A549 (cell line): ENCODE measurements at regions not wholly inside any gene's neighbourhood (a gene's known extent, or its start where the extent isn't known, plus 50 kb on each side); places are given as distances from the start of the nearest gene placed in this dataset.

Experiments
- ATAC-seq, 2 experiments: fragments of 200-7000 bp in 1 of 2; fragments of >200 bp in 1 of 2; cut with Nextera tagmentation in 1 of 2; cut with Tn5 transposase in 1 of 2; 3 replicates each; pipeline versions ENCODE4 v1.8.0 to v1.9.1; 2018 to 2020; ENCODE audit warnings: mild to moderate bottlenecking in 1 of 2, moderate library complexity in 1 of 2
- CTCF ChIA-PET: fragments of 300-600 bp; sonication (Branson Sonifier 250); formaldehyde crosslinking; extraction: SDS; loops from one replicate; lab custom pipeline; 2021; ENCODE audit warnings: antibody characterized with exemption, inconsistent platforms; lab: Yijun Ruan, JAX
- POLR2A ChIA-PET: fragments of 350-600 bp; formaldehyde crosslinking; extraction: SDS; loops from one replicate; lab custom pipeline; 2021; ENCODE audit warnings: antibody characterized with exemption, inconsistent platforms; lab: Yijun Ruan, JAX
- DNase-seq, 2 experiments: peaks; one replicate each; pipeline versions ENCODE4 v3.0.0 to v3.0.0-alpha.2; 2011 to 2016; ENCODE audit warnings: low read depth in 1 of 2, low spot score in 1 of 2
- FAIRE-seq: peaks from 2 replicates; lab custom pipeline; 2011; peaks lifted over from hg19 to GRCh38; lab: Jason Lieb, UNC
- H3K27ac ChIP-seq, 2 experiments: fragments of >200 bp; sonication (Bioruptor Twin); formaldehyde crosslinking; 3 replicates each; pipeline ENCODE4 v1.5.1; 2016 to 2017
- H3K4me1 ChIP-seq: fragments of >200 bp; sonication (Bioruptor Twin); formaldehyde crosslinking; 3 replicates; pipeline ENCODE4 v1.6.1; 2016
- H3K4me2 ChIP-seq: fragments of >200 bp; sonication (Bioruptor Twin); formaldehyde crosslinking; 3 replicates; pipeline ENCODE4 v1.6.1; 2016
- H3K4me3 ChIP-seq: fragments of >200 bp; sonication (Bioruptor Twin); formaldehyde crosslinking; 3 replicates; pipeline ENCODE4 v1.5.1; 2016
- H3K9me3 ChIP-seq: fragments of >200 bp; sonication (Bioruptor Twin); formaldehyde crosslinking; 3 replicates; pipeline ENCODE4 v1.6.1; 2016
- CEBPB ChIP-seq, 2 experiments: fragments of >200 bp in 1 of 2; sonication (Bioruptor Twin) in 1 of 2; formaldehyde crosslinking in 1 of 2; IDR thresholded peaks; 2 replicates each; pipeline ENCODE4 v1.6.1; 2012 to 2016
- CHD2 ChIP-seq: fragments of 150-350 bp; IDR thresholded peaks from 2 replicates; pipeline ENCODE4 v1.6.1; 2014; ENCODE audit warnings: low read length; ENCODE audit not compliant: partially characterized antibody
- CHD4 ChIP-seq: fragments of 200-600 bp; sonication (generic); IDR thresholded peaks from 2 replicates; pipeline ENCODE4 v1.6.1; 2016; ENCODE audit warnings: antibody characterized with exemption, mild to moderate bottlenecking, borderline replicate concordance
- EHF ChIP-seq: fragments of 250-450 bp; sonication (Bioruptor Pico); IDR thresholded peaks from 2 replicates; pipeline ENCODE4 v1.5.0; 2020; ENCODE audit warnings: mild to moderate bottlenecking
- ESRRA ChIP-seq: fragments of 150-350 bp; IDR thresholded peaks from 2 replicates; pipeline ENCODE4 v1.6.1; 2014; ENCODE audit warnings: mild to moderate bottlenecking, low read length, borderline replicate concordance
- FOSB ChIP-seq: fragments of 250-450 bp; sonication (Bioruptor Pico); IDR thresholded peaks from 2 replicates; pipeline ENCODE4 v1.5.0; 2020; ENCODE audit warnings: mild to moderate bottlenecking, moderate library complexity
- HDAC2 ChIP-seq: fragments of 200-600 bp; sonication (generic); IDR thresholded peaks from 2 replicates; pipeline ENCODE4 v1.6.1; 2016
- JUN ChIP-seq, 2 experiments: fragments of >200 bp; sonication (Bioruptor Twin); formaldehyde crosslinking; IDR thresholded peaks; 2 replicates in 1 of 2; 3 replicates in 1 of 2; pipeline ENCODE4 v1.6.1; 2016 to 2017
- KDM1A ChIP-seq: fragments of 200-600 bp; sonication (generic); IDR thresholded peaks from 2 replicates; pipeline ENCODE4 v1.6.1; 2016; ENCODE audit warnings: low read depth, mild to moderate bottlenecking
- MAFK ChIP-seq: fragments of 450-650 bp; IDR thresholded peaks from 2 replicates; pipeline ENCODE4 v1.6.1; 2014; ENCODE audit not compliant: partially characterized antibody
- MAX ChIP-seq: IDR thresholded peaks from 2 replicates; pipeline ENCODE4 v1.6.1; 2012
- MAZ ChIP-seq: fragments of 150-350 bp; IDR thresholded peaks from 2 replicates; pipeline ENCODE4 v1.6.1; 2014; ENCODE audit warnings: antibody characterized with exemption, low read depth, low read length, borderline replicate concordance
- NFE2L2 ChIP-seq: fragments of 150-350 bp; conservative IDR thresholded peaks from 2 replicates; pipeline ENCODE4 v1.6.1; 2014; ENCODE audit warnings: low read length
- NPAS2 ChIP-seq: fragments of 250-450 bp; sonication (Bioruptor Pico); IDR thresholded peaks from 2 replicates; pipeline ENCODE4 v1.8.0; 2022; ENCODE audit warnings: mild to moderate bottlenecking, moderate library complexity, borderline replicate concordance
- NR3C1 ChIP-seq: fragments of >200 bp; sonication (Bioruptor Twin); formaldehyde crosslinking; IDR thresholded peaks from 3 replicates; pipeline ENCODE4 v1.6.1; 2017
- PBX3 ChIP-seq: IDR thresholded peaks from 2 replicates; pipeline ENCODE4 v1.6.1; 2012
- POLR2A ChIP-seq: IDR thresholded peaks from 2 replicates; pipeline ENCODE4 v1.6.1; 2012; ENCODE audit warnings: mild to moderate bottlenecking, low read length
- POLR2AphosphoS2 ChIP-seq: conservative IDR thresholded peaks from 2 replicates; pipeline ENCODE4 v1.6.1; 2012; ENCODE audit warnings: low read length, improper control_type of control experiment, inconsistent platforms
- RAD21 ChIP-seq, 2 experiments: fragments of >200 bp in 1 of 2; sonication (Bioruptor Twin) in 1 of 2; formaldehyde crosslinking in 1 of 2; IDR thresholded peaks in 1 of 2; conservative IDR thresholded peaks in 1 of 2; 2 replicates in 1 of 2; 3 replicates in 1 of 2; pipeline ENCODE4 v1.6.1; 2012 to 2018; ENCODE audit warnings: inconsistent platforms in 1 of 2
- RARB ChIP-seq: fragments of 250-450 bp; sonication (Bioruptor Pico); IDR thresholded peaks from 2 replicates; pipeline ENCODE4 v1.8.0; 2021; ENCODE audit warnings: mild to moderate bottlenecking, moderate library complexity
- RFX5 ChIP-seq: fragments of 450-650 bp; IDR thresholded peaks from 2 replicates; pipeline ENCODE4 v1.7.1; 2014; ENCODE audit warnings: antibody characterized with exemption, mild to moderate bottlenecking, moderate library complexity
- SMC3 ChIP-seq: fragments of >200 bp; sonication (Bioruptor Twin); formaldehyde crosslinking; IDR thresholded peaks from 3 replicates; pipeline ENCODE4 v1.6.1; 2018; ENCODE audit warnings: inconsistent platforms
- TP53 ChIP-seq: fragments of 250-450 bp; sonication (Bioruptor Pico); IDR thresholded peaks from 2 replicates; pipeline ENCODE4 v1.5.0; 2021; ENCODE audit warnings: mild to moderate bottlenecking, moderate library complexity
- ZFP36 ChIP-seq: fragments of 450-650 bp; IDR thresholded peaks from 2 replicates; pipeline ENCODE4 v1.6.1; 2014; ENCODE audit warnings: borderline replicate concordance; ENCODE audit not compliant: partially characterized antibody
- WGBS: methylation state at CpG from one replicate; pipeline ENCODE4 v1.1.6; 2017; ENCODE audit errors: missing lambda C conversion rate; 5-methylcytosine and 5-hydroxymethylcytosine counted together
- TF ChIP-seq, protein P1 (sequence below): fragments of >200 bp; sonication (Bioruptor Twin); formaldehyde crosslinking; IDR thresholded peaks from 2 replicates; pipeline ENCODE4 v1.6.1; 2016
- TF ChIP-seq, protein P2 (sequence below): fragments of >200 bp; sonication (Bioruptor Twin); formaldehyde crosslinking; IDR thresholded peaks from 3 replicates; pipeline ENCODE4 v1.5.1; 2016

- no peak for FAIRE-seq
- CTCF ChIA-PET, result no interaction called here
- H3K27ac ChIP-seq, result no peak overlapping the region
- TF ChIP-seq RARB (CRISPR knock-in tag) (no peak), HDAC2 (no peak), CEBPB (IDR thresholded peaks at IDR 0.05) (no peak), JUN (IDR thresholded peaks at IDR 0.05) (no peak), MAFK (no peak), EHF (CRISPR knock-in tag) (no peak), NFE2L2 (no peak), MAZ (no peak), CHD2 (no peak), ZFP36 (no peak), POLR2A (no peak), MAX (no peak), NR3C1 (no peak), NPAS2 (CRISPR knock-in tag) (no peak), PBX3 (no peak), FOSB (CRISPR knock-in tag) (no peak), CHD4 (no peak), TP53 (no peak)
- TF ChIP-seq, protein P1, sequence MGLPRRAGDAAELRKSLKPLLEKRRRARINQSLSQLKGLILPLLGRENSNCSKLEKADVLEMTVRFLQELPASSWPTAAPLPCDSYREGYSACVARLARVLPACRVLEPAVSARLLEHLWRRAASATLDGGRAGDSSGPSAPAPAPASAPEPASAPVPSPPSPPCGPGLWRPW, result no peak
- TF ChIP-seq, all 56 proteins: peak for 0
- Histone ChIP-seq H3K4me2 (no peak overlapping the region), H3K4me3 (no peak overlapping the region), H3K4me1 (no peaks in the 10 kb centered on the region), H3K9me3 (no peaks in the 10 kb centered on the region)
- POLR2A ChIA-PET, result no interaction called here
- ATAC-seq (no peak), DNase-seq (no peak)
- WGBS, result 0% methylated on average over 2 of the region's 3 CpGs
Observed at GRCh38 chrX:78383594-78383993, 56.2 kb upstream of the CYSLTR1 start.

DNA sequence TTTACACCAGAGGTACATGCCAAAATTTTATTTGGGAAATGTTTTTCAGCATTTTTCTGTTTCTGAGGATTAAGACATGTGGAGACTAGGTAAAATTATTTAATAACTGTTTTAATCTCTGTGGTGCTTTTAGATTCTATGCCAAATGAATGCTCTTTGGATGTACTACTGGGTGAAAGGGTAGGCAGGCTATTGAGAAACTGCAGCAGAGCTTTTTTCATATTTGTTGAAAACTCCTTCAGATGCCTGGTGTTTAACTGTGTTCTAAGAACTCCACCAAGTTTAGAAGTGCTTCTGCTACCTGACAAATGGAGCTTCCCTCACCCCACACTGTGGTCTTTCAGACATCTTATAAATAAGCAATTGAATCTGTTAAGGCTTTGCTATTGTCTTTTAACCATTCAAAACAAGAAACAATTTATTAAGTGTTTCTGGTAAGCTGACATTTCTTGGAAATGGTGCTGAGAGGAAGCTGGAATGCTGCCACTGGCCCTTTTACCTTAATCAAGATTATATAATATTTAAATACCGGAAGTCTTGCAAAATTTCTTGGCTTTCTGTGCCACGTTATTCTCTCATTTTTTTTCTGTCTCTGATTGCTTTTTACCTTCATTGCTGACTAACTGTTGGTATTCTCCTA lies 51.2 kb upstream of the CYSLTR1 start:
- no peak for FAIRE-seq
- H3K4me2 ChIP-seq, result no peak overlapping the region
- no peaks in the 10 kb centered on the region for H3K9me3 ChIP-seq
- no peak overlapping the region for H3K27ac ChIP-seq
- no peak for ATAC-seq
- WGBS, result 0% methylated on average over 2 of the region's 2 CpGs
- CTCF ChIA-PET, result no interaction called here
- POLR2A ChIA-PET, result no interaction called here
- TF ChIP-seq, protein P2, sequence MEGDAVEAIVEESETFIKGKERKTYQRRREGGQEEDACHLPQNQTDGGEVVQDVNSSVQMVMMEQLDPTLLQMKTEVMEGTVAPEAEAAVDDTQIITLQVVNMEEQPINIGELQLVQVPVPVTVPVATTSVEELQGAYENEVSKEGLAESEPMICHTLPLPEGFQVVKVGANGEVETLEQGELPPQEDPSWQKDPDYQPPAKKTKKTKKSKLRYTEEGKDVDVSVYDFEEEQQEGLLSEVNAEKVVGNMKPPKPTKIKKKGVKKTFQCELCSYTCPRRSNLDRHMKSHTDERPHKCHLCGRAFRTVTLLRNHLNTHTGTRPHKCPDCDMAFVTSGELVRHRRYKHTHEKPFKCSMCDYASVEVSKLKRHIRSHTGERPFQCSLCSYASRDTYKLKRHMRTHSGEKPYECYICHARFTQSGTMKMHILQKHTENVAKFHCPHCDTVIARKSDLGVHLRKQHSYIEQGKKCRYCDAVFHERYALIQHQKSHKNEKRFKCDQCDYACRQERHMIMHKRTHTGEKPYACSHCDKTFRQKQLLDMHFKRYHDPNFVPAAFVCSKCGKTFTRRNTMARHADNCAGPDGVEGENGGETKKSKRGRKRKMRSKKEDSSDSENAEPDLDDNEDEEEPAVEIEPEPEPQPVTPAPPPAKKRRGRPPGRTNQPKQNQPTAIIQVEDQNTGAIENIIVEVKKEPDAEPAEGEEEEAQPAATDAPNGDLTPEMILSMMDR, result no peak
- TF ChIP-seq RARB (CRISPR knock-in tag) (no peak), ESRRA (no peak), POLR2AphosphoS2 (no peak), KDM1A (no peak), NFE2L2 (no peak), RFX5 (no peak), SMC3 (no peak), RAD21 (conservative IDR thresholded peaks at IDR 0.05 in 1 of 2, IDR thresholded peaks at IDR 0.05 in 1 of 2) (no peak)
- no peak overlapping the region for H3K4me3 ChIP-seq
- H3K4me1 ChIP-seq, result no peaks in the 10 kb centered on the region
- no peak for DNase-seq
